T47D (cell line): ENCODE measurements at regions not wholly inside any gene's neighbourhood (a gene's known extent, or its start where the extent isn't known, plus 50 kb on each side); places are given as distances from the start of the nearest gene placed in this dataset.
"Not testable (repeated sequence)": the region's sequence is repeated elsewhere in the genome, so short reads cannot be mapped to it uniquely, and the experiment has no call there.

Experiments
- DNase-seq, 2 experiments: peaks; one replicate each; pipeline versions ENCODE4 v3.0.0 to v3.0.0-alpha.2; 2011 to 2012; ENCODE audit warnings: low read depth in 1 of 2, low spot score in 1 of 2
- JUND ChIP-seq: IDR thresholded peaks from 2 replicates; pipeline ENCODE4 v1.6.1; 2012; ENCODE audit warnings: low read depth
- in situ Hi-C: cut with HindIII; loops from 2 replicates; pipeline ENCODE4 v1.10.0; 2016; ENCODE audit warnings: low sequenced_read_pairs, low pct_unique_long_range_greater_than_20kb

DNA sequence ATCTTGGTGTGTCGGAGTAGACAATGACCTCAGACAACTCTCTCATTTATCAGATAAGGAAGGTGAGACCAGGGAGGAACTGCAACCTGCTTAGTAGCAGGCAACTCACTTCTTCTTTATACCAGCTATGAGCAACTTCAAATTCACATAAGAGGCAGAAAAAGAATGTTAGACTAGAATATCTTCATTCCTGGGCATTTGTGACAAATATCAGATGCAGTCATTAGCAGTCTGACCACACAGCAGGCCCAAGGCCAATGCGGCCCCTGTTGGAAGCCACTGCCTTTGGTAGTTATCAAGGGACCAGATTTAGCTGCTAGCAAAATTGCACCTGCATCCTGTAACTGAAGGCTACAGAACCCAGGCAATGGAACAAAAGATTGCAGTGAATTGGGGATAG lies 219.2 kb upstream of the RASGEF1B start:
- TF ChIP-seq JUND = no peak
- no peak for DNase-seq
- in situ Hi-C loops = no loop called here

DNA sequence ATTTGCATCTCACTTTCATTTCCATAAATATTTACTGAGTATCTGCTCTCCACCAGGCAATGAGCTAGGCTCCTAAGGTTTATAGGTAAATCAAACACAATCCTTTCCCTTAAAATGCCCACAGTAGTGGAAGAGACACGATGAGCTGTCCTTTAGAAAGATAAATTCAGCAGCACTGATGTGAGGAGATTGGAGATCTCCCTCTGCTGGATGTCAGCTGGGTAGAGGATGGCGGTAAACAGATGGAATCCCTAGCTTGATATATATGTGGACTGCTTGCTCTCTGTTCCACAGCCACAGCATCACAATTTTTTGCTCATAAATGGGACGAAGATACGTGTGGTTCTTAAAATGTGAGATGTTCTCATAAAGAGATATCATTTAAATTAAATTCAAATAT lies 216.4 kb upstream of the RASGEF1B start:
- peak in 1 of 2 experiments; percentile 5 for DNase-seq
- in situ Hi-C loops = no loop called here
- no peak for TF ChIP-seq JUND

DNA sequence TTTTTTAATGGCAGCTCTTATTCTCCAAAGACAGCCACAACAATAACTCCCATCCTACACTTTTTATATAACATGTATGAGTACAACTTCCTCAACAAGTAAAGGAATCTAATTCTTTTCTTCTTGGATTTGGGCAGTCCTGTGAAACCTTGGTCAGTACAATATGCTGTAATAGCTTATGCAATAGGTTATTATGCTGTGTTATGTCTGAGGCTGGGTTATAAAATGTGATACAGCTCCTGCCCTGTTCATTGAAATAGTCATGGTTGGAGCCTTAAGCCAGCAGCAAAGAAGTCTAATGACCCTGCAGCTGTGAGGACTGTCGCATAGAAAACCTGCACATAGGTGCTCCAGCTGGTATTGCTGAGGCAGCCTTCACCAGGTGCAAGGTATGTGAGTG lies 215.8 kb upstream of the RASGEF1B start:
- no peak for TF ChIP-seq JUND
- in situ Hi-C loops = no loop called here
- no peak for DNase-seq

DNA sequence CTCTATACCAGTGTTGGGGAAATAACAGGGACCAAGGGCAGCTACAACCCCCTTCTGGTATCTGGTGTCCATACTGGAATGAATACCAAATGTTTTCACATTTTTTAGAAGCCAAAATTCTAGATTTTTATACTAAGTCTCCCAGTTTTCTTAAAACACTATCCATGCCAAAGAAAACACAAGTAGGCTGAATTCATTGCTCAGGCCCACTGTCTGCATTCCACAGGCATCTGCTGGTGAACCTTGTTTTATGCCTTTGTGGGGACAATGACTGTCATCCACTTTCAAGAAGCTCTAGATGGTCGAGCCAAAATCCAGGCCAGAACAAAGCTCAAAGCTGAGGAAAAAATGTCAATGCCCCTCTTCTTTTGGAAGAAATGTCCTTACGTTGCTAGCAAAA lies 213.4 kb upstream of the RASGEF1B start:
- in situ Hi-C loops = no loop called here
- DNase-seq = no peak
- no peak for TF ChIP-seq JUND

DNA sequence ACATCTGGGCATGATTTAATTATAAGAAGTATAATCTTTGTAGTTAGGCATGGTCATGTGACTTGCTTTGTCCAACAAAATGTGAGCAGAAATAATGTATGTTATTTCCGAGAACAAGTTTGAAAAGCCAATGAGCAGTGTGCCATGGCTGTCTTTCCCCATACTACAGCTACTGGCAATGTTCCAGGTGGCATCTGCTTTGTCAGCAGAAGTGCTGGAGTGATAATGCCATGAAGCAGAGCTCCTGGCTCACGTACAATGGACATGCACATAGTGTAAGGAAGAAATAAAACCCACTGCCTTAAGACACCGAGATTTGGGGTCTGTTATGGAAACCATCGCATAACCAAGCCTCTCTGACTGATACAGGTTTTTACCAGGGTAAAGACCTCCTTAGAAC lies 212.6 kb upstream of the RASGEF1B start:
- DNase-seq = no peak
- in situ Hi-C loops = no loop called here
- no peak for TF ChIP-seq JUND

DNA sequence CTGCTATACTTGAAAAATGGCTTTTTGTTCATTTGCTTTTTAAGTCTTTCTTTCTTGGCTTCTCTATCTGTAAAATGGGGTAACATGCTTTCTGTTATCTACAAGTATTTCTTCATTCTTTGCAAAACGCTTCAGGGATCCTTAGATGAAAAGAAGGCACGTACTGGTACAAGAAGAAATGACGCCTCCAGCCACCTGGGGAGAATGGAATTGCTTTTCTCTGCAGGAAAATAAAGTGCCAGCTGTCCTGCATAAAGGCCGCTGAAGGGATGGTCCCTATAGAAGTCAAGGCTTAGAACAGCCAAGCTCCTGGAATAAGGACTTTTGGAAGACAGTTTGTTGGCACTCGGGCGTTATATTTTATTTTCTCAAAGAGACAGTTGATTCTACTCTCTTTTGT lies 210.8 kb upstream of the RASGEF1B start:
- no peak for TF ChIP-seq JUND
- DNase-seq = no peak
- in situ Hi-C loops = no loop called here

DNA sequence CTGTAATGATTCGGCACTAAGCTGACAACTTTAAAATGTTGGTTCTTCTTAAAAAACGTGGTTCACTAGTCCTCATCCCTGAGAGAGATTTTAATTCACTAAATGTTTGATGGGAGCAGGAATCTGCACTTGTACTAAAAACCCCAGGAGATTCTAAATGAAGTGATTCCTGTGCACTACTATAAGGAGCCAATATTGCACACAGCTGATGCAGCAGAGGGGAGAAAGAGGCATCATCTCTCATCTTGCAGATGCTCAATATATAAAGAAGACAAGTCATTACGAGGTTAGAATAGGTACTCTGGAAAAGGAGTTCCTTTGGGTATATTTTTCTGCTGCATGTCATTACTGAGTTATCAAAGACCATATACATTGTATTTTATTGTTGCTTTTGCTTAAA lies 207.6 kb upstream of the RASGEF1B start:
- DNase-seq = no peak
- no peak for TF ChIP-seq JUND
- in situ Hi-C loops = no loop called here

DNA sequence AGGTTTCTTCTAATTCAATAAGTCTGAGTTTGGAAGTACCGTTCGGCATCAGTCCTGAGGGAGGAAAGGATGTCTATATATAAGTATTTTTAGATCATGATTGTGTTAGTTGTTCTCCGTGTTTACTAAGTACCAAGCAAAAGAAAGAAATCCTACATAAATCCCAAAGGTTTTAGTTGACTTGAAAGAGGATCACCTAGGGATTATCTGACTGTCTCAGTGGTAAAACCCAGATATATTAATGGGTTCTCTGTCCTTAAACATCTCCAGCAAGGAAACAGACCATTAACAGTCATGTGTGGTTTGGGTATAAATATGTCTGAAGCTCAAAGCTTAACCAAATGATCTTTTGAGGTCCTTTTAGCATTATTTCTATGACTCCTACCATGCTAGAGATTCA lies 207.1 kb upstream of the RASGEF1B start:
- in situ Hi-C loops = no loop called here
- TF ChIP-seq JUND = no peak
- no peak for DNase-seq

DNA sequence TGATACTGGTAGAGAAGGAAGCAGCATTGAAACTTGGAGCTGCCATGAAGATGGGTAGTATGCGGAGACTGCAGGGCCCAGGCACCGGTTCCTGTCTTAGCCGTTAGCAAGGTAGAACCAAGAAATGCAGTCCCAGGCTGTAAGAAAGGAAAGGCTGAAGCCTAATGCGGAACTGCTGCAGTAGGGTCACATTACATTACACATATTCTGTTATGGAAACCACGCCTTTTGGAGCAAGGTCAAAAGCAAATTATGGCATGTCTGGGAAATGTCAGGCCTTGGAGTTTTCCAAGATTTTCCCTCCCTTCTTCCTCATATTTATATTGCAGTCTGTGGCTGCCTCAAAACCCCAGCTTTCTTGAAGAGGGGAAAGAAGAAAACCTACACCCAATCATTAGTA lies 204.8 kb upstream of the RASGEF1B start:
- in situ Hi-C loops = no loop called here
- no peak for TF ChIP-seq JUND
- no peak for DNase-seq

DNA sequence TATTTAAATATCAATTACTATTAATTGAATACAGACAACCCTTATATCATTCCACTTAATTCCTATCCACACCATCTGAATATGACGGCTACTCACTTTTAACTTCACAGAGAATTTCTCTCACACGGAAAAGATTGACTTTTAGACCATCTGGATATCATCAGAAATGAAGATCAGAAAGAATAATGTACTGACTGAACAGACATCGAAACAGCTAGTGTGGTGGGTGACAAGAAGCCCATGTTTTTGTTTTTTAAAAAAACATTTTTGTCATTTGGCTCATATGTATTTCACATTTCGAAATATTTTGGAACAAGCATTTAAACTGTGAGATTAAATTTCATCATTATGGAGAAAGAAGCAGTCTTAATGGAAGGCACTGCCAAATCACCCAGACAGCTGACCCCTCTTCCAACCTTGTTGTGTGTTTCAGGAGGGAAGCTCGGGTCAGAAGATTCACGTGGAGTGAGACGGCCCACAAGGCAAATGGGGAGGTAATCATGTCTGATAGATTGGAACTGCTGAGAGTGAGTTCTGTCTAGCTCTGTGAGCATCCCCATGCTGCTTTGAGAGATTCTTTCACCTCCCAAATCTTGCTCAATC lies 204.2 kb upstream of the RASGEF1B start:
- in situ Hi-C loops = no loop called here
- no peak for DNase-seq
- TF ChIP-seq JUND = no peak

DNA sequence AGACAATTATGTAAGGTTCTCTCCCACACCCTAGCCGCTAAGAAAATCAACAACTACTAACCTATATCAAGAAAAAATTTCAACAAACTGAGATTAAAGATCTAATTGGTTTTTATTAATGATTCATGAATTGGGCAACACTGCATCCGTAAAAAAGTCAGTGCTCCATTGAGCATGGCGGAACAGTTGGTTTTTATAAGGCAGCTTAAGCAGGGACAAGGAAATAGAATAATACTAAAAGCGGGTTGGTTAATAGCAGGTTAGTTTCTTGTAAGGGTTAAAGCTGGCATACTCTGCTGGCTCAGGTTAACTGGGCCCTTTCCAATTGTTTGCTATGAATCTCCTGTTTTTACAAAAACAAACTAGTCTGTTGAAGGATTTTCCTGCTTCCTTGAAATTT lies 202.3 kb upstream of the RASGEF1B start:
- in situ Hi-C loops = no loop called here
- no peak for DNase-seq
- TF ChIP-seq JUND = no peak

DNA sequence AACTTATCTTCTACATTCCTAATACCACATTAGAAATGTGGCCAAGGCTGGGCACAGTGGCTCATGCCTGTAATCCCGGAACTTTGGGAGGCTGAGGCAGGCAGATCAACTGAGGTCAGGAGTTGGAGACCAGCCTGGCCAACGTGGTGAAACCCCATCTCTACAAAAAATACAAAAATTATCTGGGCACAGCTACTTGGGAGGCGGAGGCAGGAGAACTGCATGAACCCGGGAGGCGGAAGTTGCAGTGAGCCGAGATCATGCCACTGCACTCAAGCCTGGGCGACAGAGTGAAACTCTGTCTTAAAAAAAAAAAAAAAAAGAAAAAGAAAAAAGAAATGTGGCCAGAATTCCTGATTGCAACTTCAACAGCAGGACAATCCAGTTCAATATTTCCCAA lies 196.6 kb upstream of the RASGEF1B start:
- in situ Hi-C loops, DNase-seq: not testable (repeated sequence)

DNA sequence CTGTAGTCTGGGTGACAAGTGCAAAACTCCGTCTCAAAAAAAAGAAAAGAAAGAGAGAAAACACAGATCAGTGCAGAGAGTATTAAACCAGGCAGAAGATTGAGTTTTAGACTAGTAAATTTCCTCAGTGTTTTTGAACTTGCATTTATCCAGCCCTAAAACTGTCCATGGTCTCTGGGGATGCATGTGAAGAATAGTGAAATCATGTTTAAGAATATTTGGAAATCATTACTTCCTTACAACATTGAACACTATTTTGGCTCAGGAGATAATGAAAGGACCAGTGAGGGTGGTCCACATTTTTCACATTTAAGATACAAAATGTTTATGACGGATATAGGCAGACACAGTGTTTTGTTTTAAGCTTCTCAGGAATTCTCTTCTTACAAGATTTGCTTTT lies 195.8 kb upstream of the RASGEF1B start:
- no peak for DNase-seq
- in situ Hi-C loops = no loop called here
- no peak for TF ChIP-seq JUND

DNA sequence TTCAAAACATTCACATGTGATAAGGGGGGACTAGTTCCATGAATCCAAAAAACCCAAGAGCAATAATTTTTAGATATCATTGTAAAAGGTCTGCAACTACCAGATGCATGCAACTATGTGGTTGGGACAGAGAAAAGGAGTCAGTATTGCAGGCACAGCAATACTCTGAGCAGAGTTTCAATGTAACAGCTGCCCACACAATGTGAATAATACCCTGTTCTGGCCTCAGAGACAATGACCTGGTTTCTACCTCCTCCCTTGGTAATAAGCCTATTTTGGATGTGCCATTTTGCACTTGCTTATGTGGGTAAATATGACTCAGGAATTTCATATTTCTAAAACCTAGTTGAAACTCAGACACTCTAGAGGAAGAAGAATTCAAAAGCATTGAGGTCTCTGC lies 194.8 kb upstream of the RASGEF1B start:
- TF ChIP-seq JUND = no peak
- in situ Hi-C loops = no loop called here
- no peak for DNase-seq
